Endodermal cell (in vitro differentiated cells): ENCODE measurements at regions not wholly inside any gene's neighbourhood (a gene's known extent, or its start where the extent isn't known, plus 50 kb on each side); places are given as distances from the start of the nearest gene placed in this dataset.

Experiments used
- DNase-seq: peaks from one replicate; pipeline ENCODE4 v3.0.0-alpha.2; 2017
- H3K27ac ChIP-seq: 2 replicates; pipeline ENCODE4 v1.5.1; 2013; ENCODE audit warnings: mild to moderate bottlenecking, low read depth, low read length, moderate library complexity
- H3K27me3 ChIP-seq: 2 replicates; pipeline ENCODE4 v1.6.1; 2013; ENCODE audit warnings: mild to moderate bottlenecking, low read length, moderate library complexity; ENCODE audit not compliant: insufficient read depth, control insufficient read depth, poor library complexity, severe bottlenecking
- H3K36me3 ChIP-seq: 2 replicates; pipeline ENCODE4 v1.7.0; 2013; ENCODE audit warnings: mild to moderate bottlenecking, low read length, moderate library complexity; ENCODE audit not compliant: control insufficient read depth, insufficient read depth
- H3K4me1 ChIP-seq: one replicate; pipeline ENCODE4 v1.7.0; 2013; ENCODE audit warnings: low read length; ENCODE audit not compliant: control insufficient read depth, insufficient read depth
- H3K4me3 ChIP-seq: 2 replicates; pipeline ENCODE4 v1.5.1; 2013; ENCODE audit warnings: mild to moderate bottlenecking, low read length, moderate library complexity
- H3K9ac ChIP-seq: 2 replicates; pipeline ENCODE4 v1.6.1; 2013; ENCODE audit warnings: mild to moderate bottlenecking, low read length, moderate library complexity; ENCODE audit not compliant: poor library complexity, severe bottlenecking; ENCODE audit errors: extremely low read depth
- H3K9me3 ChIP-seq: 2 replicates; pipeline ENCODE4 v1.6.1; 2013; ENCODE audit warnings: mild to moderate bottlenecking, low read length, moderate library complexity; ENCODE audit not compliant: control insufficient read depth
- H3K27ac Mint-ChIP-seq: 2 replicates; pipeline ENCODE4 v1.8.0; 2020; ENCODE audit warnings: mixed read lengths
- H3K27me3 Mint-ChIP-seq: 2 replicates; pipeline ENCODE4 v1.8.0; 2021; ENCODE audit warnings: mild to moderate bottlenecking, mixed read lengths; ENCODE audit not compliant: insufficient read depth
- H3K36me3 Mint-ChIP-seq: 2 replicates; pipeline ENCODE4 v1.8.0; 2020; ENCODE audit warnings: low read depth, mixed read lengths
- H3K4me1 Mint-ChIP-seq: 2 replicates; pipeline ENCODE4 v1.8.0; 2020; ENCODE audit warnings: mixed read lengths
- H3K4me3 Mint-ChIP-seq: 2 replicates; pipeline ENCODE4 v1.8.0; 2020; ENCODE audit warnings: mild to moderate bottlenecking, moderate library complexity, mixed read lengths
- H3K9me3 Mint-ChIP-seq: 2 replicates; pipeline ENCODE4 v1.8.0; 2020; ENCODE audit warnings: mild to moderate bottlenecking, mixed read lengths
- CTCF ChIP-seq: fragments of 200-600 bp; sonication (generic); conservative IDR thresholded peaks from 2 replicates; pipeline ENCODE4 v1.5.0; 2021; ENCODE audit warnings: antibody characterized with exemption, mild to moderate bottlenecking
- WGBS, 2 experiments: methylation state at CpG; one replicate each; pipeline versions ENCODE4 v1.1.5 to v1.1.7; 2013; ENCODE audit warnings: missing lambda C conversion rate in 2 of 2, mixed read lengths in 1 of 2; ENCODE audit not compliant: insufficient coverage in 1 of 2, insufficient read length in 1 of 2; 5-methylcytosine and 5-hydroxymethylcytosine counted together

- no peak overlapping the region for H3K4me3 Mint-ChIP-seq
- H3K9me3 Mint-ChIP-seq: no peaks in the 10 kb centered on the region
- no peak overlapping the region for H3K27ac Mint-ChIP-seq
Measured at GRCh38 chr11:19398772-19399527, 158.2 kb upstream of the E2F8 start.

GRCh38 chr11:19398273-19398672, 157.5 kb upstream of the E2F8 start:
- H3K27me3 ChIP-seq: no peaks in the 10 kb centered on the region
- no peak for TF ChIP-seq CTCF
- H3K4me3 ChIP-seq: no peak overlapping the region
- H3K27ac Mint-ChIP-seq: no peak overlapping the region
- peaks cover 3% of the 10 kb centered on the region for H3K4me1 Mint-ChIP-seq
- H3K4me1 ChIP-seq: no peaks in the 10 kb centered on the region
- DNase-seq: peak; percentile 25
- H3K36me3 ChIP-seq: no peaks in the 10 kb centered on the region
- H3K9me3 Mint-ChIP-seq: no peaks in the 10 kb centered on the region
- H3K27me3 Mint-ChIP-seq: no peaks in the 10 kb centered on the region
- H3K9ac ChIP-seq: no peak overlapping the region
- no peak overlapping the region for H3K4me3 Mint-ChIP-seq
- no peak overlapping the region for H3K27ac ChIP-seq
- no peaks in the 10 kb centered on the region for H3K36me3 Mint-ChIP-seq
- WGBS, 2 experiments: 85 to 87% methylated on average over 4 to 5 of the region's 5 CpGs
- H3K9me3 ChIP-seq: no peaks in the 10 kb centered on the region

More at GRCh38 chr11:19398772-19399527, 158.2 kb upstream of the E2F8 start:
- Mint-ChIP-seq H3K4me1 (peaks cover 6% of the 10 kb centered on the region), H3K36me3 (no peaks in the 10 kb centered on the region), H3K27me3 (no peaks in the 10 kb centered on the region)
- no peaks in the 10 kb centered on the region for H3K36me3 ChIP-seq
- 85 to 91% methylated on average over 6 to 9 of the region's 9 CpGs for WGBS, 2 experiments
- H3K9ac ChIP-seq: no peak overlapping the region
- H3K4me1 ChIP-seq: no peaks in the 10 kb centered on the region
- DNase-seq: peak; percentile 14
- H3K27ac ChIP-seq: no peak overlapping the region
- H3K27me3 ChIP-seq: no peaks in the 10 kb centered on the region
- H3K9me3 ChIP-seq: no peaks in the 10 kb centered on the region
- no peak for TF ChIP-seq CTCF
- H3K4me3 ChIP-seq: no peak overlapping the region

- peak; percentile 81 for DNase-seq
- Mint-ChIP-seq H3K4me1 (peaks cover 13% of the 10 kb centered on the region), H3K27me3 (no peaks in the 10 kb centered on the region), H3K27ac (no peak overlapping the region), H3K4me3 (no peak overlapping the region), H3K36me3 (no peaks in the 10 kb centered on the region), H3K9me3 (peaks cover 5% of the 10 kb centered on the region)
- Histone ChIP-seq H3K9me3 (no peaks in the 10 kb centered on the region), H3K4me1 (no peaks in the 10 kb centered on the region), H3K27ac (no peak overlapping the region), H3K9ac (no peak overlapping the region), H3K27me3 (no peaks in the 10 kb centered on the region), H3K36me3 (no peaks in the 10 kb centered on the region), H3K4me3 (no peak overlapping the region)
- TF ChIP-seq CTCF: no peak
- 59 to 67% methylated on average over 3 of the region's 3 CpGs for WGBS, 2 experiments
Measured at GRCh38 chr11:19395050-19395449, 154.3 kb upstream of the E2F8 start.
